Parathyroid adenoma (tissue), 2 donors: ENCODE measurements at regions not wholly inside any gene's neighbourhood (a gene's known extent, or its start where the extent isn't known, plus 50 kb on each side); places are given as distances from the start of the nearest gene placed in this dataset.

Experiments used
- H2AFZ ChIP-seq: fragments of 300-600 bp; sonication (generic); one replicate; pipeline ENCODE4 v1.7.0; 2017; ENCODE audit warnings: antibody characterized with exemption, mild to moderate bottlenecking
- H3K27ac ChIP-seq: fragments of 300-600 bp; sonication (generic); one replicate; pipeline ENCODE4 v1.7.0; 2017
- H3K27me3 ChIP-seq: fragments of 300-600 bp; sonication (generic); one replicate; pipeline ENCODE4 v1.7.0; 2017; ENCODE audit warnings: low read length; ENCODE audit not compliant: control insufficient read depth, insufficient read depth
- H3K36me3 ChIP-seq: fragments of 300-600 bp; sonication (generic); one replicate; pipeline ENCODE4 v1.7.0; 2017; ENCODE audit warnings: low read length; ENCODE audit not compliant: control insufficient read depth, insufficient read depth
- H3K4me1 ChIP-seq: fragments of 300-600 bp; sonication (generic); one replicate; pipeline ENCODE4 v1.7.0; 2017; ENCODE audit warnings: control low read depth
- H3K4me2 ChIP-seq: fragments of 300-600 bp; sonication (generic); one replicate; pipeline ENCODE4 v1.7.0; 2017; ENCODE audit warnings: low read length
- H3K4me3 ChIP-seq: fragments of 300-600 bp; sonication (generic); one replicate; pipeline ENCODE4 v1.7.0; 2017; ENCODE audit warnings: low read depth, low read length
- H3K79me2 ChIP-seq: fragments of 300-600 bp; sonication (generic); one replicate; pipeline ENCODE4 v1.7.0; 2017; ENCODE audit warnings: control low read depth
- H3K9ac ChIP-seq: fragments of 300-600 bp; sonication (generic); one replicate; pipeline ENCODE4 v1.7.0; 2017; ENCODE audit warnings: mild to moderate bottlenecking
- H3K9me3 ChIP-seq: fragments of 300-600 bp; sonication (generic); one replicate; pipeline ENCODE4 v1.7.0; 2017; ENCODE audit warnings: low read length; ENCODE audit not compliant: control insufficient read depth
- TF ChIP-seq, protein P1 (sequence below): fragments of 300-600 bp; sonication (generic); IDR thresholded peaks from one replicate; pipeline ENCODE4 v1.7.0; 2017; ENCODE audit warnings: antibody characterized with exemption, mild to moderate bottlenecking
- donor health status: primary hyperparathyroidism.

DNA sequence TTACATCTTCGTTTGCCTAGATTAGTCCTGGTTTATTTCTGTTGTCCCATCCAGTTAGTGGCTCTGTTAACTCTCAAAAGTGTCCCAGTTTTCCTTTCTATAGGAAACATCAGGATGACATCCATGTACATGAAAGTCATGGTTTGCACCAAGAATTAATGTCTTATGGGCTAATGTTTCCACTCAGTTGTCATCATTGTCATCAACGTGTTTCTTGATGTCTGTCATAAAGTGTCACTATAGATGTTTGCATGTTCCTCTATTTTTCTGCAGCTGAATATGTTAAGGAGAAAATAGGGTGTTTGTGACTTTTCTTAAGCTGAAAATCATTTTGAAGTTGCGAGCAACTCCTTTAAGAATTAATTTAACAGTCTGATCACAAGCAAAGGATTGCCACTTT, 567.0 kb downstream of the TMEM114 start:
- no peaks in the 10 kb centered on the region for H3K4me1 ChIP-seq
- H2AFZ ChIP-seq: no peak overlapping the region
- TF ChIP-seq, protein P1, sequence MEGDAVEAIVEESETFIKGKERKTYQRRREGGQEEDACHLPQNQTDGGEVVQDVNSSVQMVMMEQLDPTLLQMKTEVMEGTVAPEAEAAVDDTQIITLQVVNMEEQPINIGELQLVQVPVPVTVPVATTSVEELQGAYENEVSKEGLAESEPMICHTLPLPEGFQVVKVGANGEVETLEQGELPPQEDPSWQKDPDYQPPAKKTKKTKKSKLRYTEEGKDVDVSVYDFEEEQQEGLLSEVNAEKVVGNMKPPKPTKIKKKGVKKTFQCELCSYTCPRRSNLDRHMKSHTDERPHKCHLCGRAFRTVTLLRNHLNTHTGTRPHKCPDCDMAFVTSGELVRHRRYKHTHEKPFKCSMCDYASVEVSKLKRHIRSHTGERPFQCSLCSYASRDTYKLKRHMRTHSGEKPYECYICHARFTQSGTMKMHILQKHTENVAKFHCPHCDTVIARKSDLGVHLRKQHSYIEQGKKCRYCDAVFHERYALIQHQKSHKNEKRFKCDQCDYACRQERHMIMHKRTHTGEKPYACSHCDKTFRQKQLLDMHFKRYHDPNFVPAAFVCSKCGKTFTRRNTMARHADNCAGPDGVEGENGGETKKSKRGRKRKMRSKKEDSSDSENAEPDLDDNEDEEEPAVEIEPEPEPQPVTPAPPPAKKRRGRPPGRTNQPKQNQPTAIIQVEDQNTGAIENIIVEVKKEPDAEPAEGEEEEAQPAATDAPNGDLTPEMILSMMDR: no peak
- no peaks in the 10 kb centered on the region for H3K36me3 ChIP-seq
- no peak overlapping the region for H3K27ac ChIP-seq
- no peak overlapping the region for H3K4me3 ChIP-seq
- no peak overlapping the region for H3K9ac ChIP-seq
- H3K79me2 ChIP-seq: no peaks in the 10 kb centered on the region
- H3K4me2 ChIP-seq: no peak overlapping the region
- no peaks in the 10 kb centered on the region for H3K9me3 ChIP-seq
- H3K27me3 ChIP-seq: no peaks in the 10 kb centered on the region

DNA sequence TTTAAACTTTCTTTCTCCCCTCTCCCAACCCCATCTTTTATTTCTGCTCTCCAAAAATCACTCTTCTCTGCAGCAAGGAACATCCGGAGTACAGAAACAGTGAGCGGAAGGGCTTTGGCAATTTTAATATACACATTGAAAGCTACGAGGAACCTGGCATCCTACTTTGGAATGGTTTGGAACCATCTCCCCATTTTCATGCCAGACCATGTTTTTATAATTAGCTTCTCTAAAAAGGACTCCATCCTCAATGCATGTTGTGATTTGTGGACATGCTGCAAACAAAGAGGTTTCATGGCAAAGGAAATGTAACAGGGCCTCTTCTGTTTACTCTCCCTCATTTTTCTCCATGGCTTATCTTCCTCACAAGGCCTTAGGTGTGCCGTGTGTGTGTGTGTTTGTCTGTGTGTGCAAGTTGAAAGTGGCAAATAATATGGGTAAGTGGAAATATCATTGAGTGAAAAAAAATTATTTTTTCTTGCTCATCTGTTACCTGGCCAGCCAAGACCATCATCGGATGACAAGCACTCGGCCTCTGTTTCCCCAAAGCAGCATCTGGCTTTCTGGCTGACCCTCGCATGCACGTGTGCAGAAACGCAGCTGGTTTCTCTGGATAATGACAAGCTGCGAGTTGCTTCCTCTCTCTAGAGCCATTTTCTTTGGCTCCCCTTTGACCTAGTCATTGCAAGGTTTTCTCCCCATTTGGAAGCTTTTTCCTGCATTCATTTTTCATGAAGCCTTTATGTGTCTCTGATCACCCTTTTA, 585.0 kb downstream of the TMEM114 start:
- TF ChIP-seq, protein P1: no peak
- Histone ChIP-seq H3K4me1 (no peaks in the 10 kb centered on the region), H3K79me2 (no peaks in the 10 kb centered on the region), H2AFZ (no peak overlapping the region), H3K36me3 (no peaks in the 10 kb centered on the region), H3K9ac (no peak overlapping the region), H3K9me3 (no peaks in the 10 kb centered on the region), H3K27ac (no peak overlapping the region), H3K4me3 (no peak overlapping the region), H3K27me3 (no peaks in the 10 kb centered on the region), H3K4me2 (no peak overlapping the region)

DNA sequence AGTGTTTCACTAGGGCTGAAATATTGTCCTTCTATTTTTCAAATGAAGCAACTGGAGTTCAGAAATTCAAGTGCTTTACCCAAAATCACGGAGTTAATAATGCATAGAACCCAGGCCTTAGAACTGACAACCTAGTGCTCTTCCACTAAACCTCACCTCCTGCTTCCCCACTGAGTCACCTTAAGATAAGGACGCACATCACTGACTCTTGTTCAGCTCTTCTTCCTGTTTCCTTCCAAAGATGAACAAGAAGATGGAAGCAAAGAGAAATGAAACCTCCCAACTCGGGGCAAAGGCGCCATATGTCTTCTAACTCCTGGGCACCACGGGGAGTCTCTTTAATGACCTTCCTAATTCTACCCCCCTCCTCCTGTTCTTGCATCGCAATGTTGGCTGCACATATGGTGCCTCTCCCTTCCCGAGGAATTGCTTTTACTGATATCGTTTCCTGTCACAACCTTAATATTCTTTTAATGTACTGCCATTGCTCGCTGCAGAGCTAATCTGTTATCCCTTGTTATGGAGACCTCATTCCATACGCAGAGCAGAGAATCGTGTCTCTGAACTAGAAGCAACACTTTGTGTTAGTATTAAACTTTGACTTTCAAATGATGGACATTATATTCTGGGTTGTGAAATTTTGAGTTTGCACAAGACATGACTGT, 591.4 kb downstream of the TMEM114 start:
- Histone ChIP-seq H3K79me2 (no peaks in the 10 kb centered on the region), H3K4me2 (no peak overlapping the region), H3K9ac (no peak overlapping the region), H3K4me3 (no peak overlapping the region), H3K4me1 (no peaks in the 10 kb centered on the region), H2AFZ (no peak overlapping the region), H3K27ac (no peak overlapping the region), H3K9me3 (no peaks in the 10 kb centered on the region), H3K36me3 (no peaks in the 10 kb centered on the region), H3K27me3 (no peaks in the 10 kb centered on the region)
- TF ChIP-seq, protein P1: no peak

DNA sequence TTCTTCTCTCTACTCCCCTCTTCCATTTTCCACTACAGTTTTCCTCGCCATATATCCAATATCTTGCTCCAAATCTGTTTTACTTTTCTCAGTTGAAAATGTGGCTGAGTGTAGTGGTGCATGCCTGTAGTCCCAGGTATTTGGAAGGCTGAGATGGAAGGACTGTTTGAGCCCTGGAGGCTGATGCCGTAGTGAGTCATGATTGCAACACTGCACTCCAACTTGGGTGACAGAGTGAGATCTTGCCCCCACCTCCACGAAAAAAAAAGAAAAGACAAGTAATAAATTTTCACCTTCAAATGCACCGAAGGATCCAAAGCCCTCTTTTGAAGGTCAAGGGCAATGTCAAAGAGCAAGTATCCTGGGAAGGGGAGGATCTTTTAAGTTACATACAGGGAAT, 592.3 kb downstream of the TMEM114 start:
- no peaks in the 10 kb centered on the region for H3K27me3 ChIP-seq
- no peaks in the 10 kb centered on the region for H3K9me3 ChIP-seq
- no peak overlapping the region for H3K4me2 ChIP-seq
- no peak overlapping the region for H3K9ac ChIP-seq
- H3K4me3 ChIP-seq: no peak overlapping the region
- H3K79me2 ChIP-seq: no peaks in the 10 kb centered on the region
- TF ChIP-seq, protein P1: no peak
- H2AFZ ChIP-seq: no peak overlapping the region
- H3K4me1 ChIP-seq: no peaks in the 10 kb centered on the region
- H3K36me3 ChIP-seq: no peaks in the 10 kb centered on the region
- no peak overlapping the region for H3K27ac ChIP-seq
